ENCODE measurements at regions not wholly inside any gene's neighbourhood (a gene's known extent, or its start where the extent isn't known, plus 50 kb on each side); places are given as distances from the start of the nearest gene placed in this dataset.

- TF ChIP-seq, protein P1, sequence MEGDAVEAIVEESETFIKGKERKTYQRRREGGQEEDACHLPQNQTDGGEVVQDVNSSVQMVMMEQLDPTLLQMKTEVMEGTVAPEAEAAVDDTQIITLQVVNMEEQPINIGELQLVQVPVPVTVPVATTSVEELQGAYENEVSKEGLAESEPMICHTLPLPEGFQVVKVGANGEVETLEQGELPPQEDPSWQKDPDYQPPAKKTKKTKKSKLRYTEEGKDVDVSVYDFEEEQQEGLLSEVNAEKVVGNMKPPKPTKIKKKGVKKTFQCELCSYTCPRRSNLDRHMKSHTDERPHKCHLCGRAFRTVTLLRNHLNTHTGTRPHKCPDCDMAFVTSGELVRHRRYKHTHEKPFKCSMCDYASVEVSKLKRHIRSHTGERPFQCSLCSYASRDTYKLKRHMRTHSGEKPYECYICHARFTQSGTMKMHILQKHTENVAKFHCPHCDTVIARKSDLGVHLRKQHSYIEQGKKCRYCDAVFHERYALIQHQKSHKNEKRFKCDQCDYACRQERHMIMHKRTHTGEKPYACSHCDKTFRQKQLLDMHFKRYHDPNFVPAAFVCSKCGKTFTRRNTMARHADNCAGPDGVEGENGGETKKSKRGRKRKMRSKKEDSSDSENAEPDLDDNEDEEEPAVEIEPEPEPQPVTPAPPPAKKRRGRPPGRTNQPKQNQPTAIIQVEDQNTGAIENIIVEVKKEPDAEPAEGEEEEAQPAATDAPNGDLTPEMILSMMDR (IDR thresholded peaks at IDR 0.05) = peak; percentile 65
- H3K27me3 Mint-ChIP-seq (ENCODE audit: low read depth) = no peaks in the 10 kb centered on the region
- no peak overlapping the region for H3K27ac Mint-ChIP-seq (ENCODE audit: unreplicated experiment)
- H3K9me3 Mint-ChIP-seq (ENCODE audit: low read depth) = no peaks in the 10 kb centered on the region
- no peak for DNase-seq (ENCODE audit: low spot score)
- no peak overlapping the region for H3K4me3 Mint-ChIP-seq (ENCODE audit: unreplicated experiment)
- H3K4me1 Mint-ChIP-seq (ENCODE audit: low read depth) = peaks cover 9% of the 10 kb centered on the region
- H3K36me3 Mint-ChIP-seq (ENCODE audit: low read depth) = no peaks in the 10 kb centered on the region
Observed at GRCh38 chr9:109859447-109859846, 79.4 kb downstream of the PALM2AKAP2 start.

DNA sequence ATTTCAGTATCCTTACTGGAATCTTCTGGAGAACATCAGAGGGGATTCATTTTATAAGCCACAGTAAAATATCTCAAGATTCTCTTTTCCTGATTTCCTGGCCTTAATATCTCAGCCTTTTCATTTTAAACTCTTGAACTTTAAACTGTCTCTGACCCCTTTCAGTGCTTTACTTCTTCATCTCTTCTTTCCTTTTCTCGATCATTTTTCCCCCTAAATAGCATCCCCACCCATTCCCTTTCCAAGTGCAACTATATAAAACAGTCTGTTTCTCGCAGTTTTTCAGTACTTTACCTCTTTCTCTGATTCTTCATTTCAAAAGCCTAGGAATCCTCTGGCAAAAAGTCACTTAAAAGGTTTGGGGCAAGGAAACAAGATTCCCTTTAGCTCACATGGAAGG is 80.5 kb downstream of the PALM2AKAP2 start:
- H3K27ac Mint-ChIP-seq (ENCODE audit: unreplicated experiment) = no peak overlapping the region
- TF ChIP-seq, protein P1 (IDR thresholded peaks at IDR 0.05) = no peak
- H3K4me1 Mint-ChIP-seq (ENCODE audit: low read depth) = peaks cover 9% of the 10 kb centered on the region
- no peak overlapping the region for H3K4me3 Mint-ChIP-seq (ENCODE audit: unreplicated experiment)
- DNase-seq (ENCODE audit: low spot score) = no peak
- no peaks in the 10 kb centered on the region for H3K27me3 Mint-ChIP-seq (ENCODE audit: low read depth)
- H3K9me3 Mint-ChIP-seq (ENCODE audit: low read depth) = no peaks in the 10 kb centered on the region
- no peaks in the 10 kb centered on the region for H3K36me3 Mint-ChIP-seq (ENCODE audit: low read depth)

DNA sequence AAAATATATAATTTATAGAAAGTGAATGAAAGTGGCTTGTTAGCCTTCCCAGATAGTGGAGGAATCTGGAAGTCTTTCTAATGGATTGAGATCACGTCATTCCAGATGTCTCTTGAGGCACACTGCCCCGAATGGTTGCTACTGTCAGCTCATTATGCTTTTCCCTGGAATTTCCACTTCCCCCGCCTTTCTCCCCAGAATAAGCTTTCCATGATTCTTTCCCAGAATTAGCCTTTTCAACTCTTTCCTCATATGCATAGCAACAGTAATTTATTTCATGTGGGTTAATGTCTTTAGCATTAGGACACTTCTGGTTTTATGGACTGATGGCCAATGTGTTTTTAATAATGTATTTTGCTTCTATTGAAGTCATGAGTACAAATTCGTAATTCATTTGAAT is 81.5 kb downstream of the PALM2AKAP2 start:
- Mint-ChIP-seq H3K4me3 (ENCODE audit: unreplicated experiment) (no peak overlapping the region), H3K4me1 (ENCODE audit: low read depth) (peaks cover 13% of the 10 kb centered on the region), H3K27ac (ENCODE audit: unreplicated experiment) (no peak overlapping the region), H3K9me3 (ENCODE audit: low read depth) (no peaks in the 10 kb centered on the region), H3K27me3 (ENCODE audit: low read depth) (no peaks in the 10 kb centered on the region), H3K36me3 (ENCODE audit: low read depth) (no peaks in the 10 kb centered on the region)
- DNase-seq (ENCODE audit: low spot score) = no peak
- TF ChIP-seq, protein P1 (IDR thresholded peaks at IDR 0.05) = no peak

GRCh38 chr9:109861918-109862317 is 81.9 kb downstream of the PALM2AKAP2 start:
- H3K27me3 Mint-ChIP-seq (ENCODE audit: low read depth) = no peaks in the 10 kb centered on the region
- no peaks in the 10 kb centered on the region for H3K36me3 Mint-ChIP-seq (ENCODE audit: low read depth)
- H3K9me3 Mint-ChIP-seq (ENCODE audit: low read depth) = no peaks in the 10 kb centered on the region

DNA sequence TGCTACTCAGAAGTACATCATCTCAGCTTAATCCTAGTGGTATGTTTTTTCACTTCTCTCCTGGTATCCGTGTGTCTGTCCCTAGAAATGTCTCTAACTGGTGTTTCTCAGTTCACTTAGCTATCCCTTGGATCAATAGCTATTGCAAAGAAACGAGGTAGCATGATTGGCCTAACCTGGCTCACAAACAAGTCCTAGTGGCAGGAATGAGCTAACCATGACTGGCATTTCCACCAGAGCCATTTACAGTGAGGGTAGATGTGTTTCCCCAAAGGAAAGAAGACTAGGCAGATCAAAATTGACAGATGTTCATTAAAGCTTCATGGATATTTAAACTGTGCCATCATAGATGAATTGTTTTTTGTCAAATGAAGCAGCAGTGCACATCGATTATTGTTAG is 82.5 kb downstream of the PALM2AKAP2 start:
- Mint-ChIP-seq H3K27ac (ENCODE audit: unreplicated experiment) (no peak overlapping the region), H3K4me3 (ENCODE audit: unreplicated experiment) (no peak overlapping the region), H3K9me3 (ENCODE audit: low read depth) (no peaks in the 10 kb centered on the region), H3K27me3 (ENCODE audit: low read depth) (no peaks in the 10 kb centered on the region), H3K4me1 (ENCODE audit: low read depth) (peaks cover 14% of the 10 kb centered on the region), H3K36me3 (ENCODE audit: low read depth) (no peaks in the 10 kb centered on the region)
- DNase-seq (ENCODE audit: low spot score) = no peak
- TF ChIP-seq, protein P1 (IDR thresholded peaks at IDR 0.05) = no peak

More at GRCh38 chr9:109861918-109862317, 81.9 kb downstream of the PALM2AKAP2 start:
- TF ChIP-seq, protein P1 (IDR thresholded peaks at IDR 0.05) = no peak
- no peak overlapping the region for H3K27ac Mint-ChIP-seq (ENCODE audit: unreplicated experiment)
- H3K4me3 Mint-ChIP-seq (ENCODE audit: unreplicated experiment) = no peak overlapping the region
- DNase-seq (ENCODE audit: low spot score) = no peak
- peaks cover 14% of the 10 kb centered on the region for H3K4me1 Mint-ChIP-seq (ENCODE audit: low read depth)
